ENCODE measurements at regions not wholly inside any gene's neighbourhood (a gene's known extent, or its start where the extent isn't known, plus 50 kb on each side); places are given as distances from the start of the nearest gene placed in this dataset.

GRCh38 chr1:177627148-177627910 lies 342.5 kb downstream of the SEC16B start:
- ATAC-seq (ENCODE audit: low read depth in 2 of 2), result no peak
- Mint-ChIP-seq H3K4me1 (no peaks in the 10 kb centered on the region), H3K4me3 (no peak overlapping the region), H3K36me3 (no peaks in the 10 kb centered on the region), H3K27me3 (no peaks in the 10 kb centered on the region), H3K9me3 (peaks cover 0 to 18% (median 4%) of the 10 kb centered on the region in 7 donors), H3K27ac (no peak overlapping the region)
- no peaks in the 10 kb centered on the region for H3K9me3 ChIP-seq (ENCODE audit: control insufficient read depth in 2 of 2, low read length in 2 of 2)
- DNase-seq, result no peak
- no peaks in the 10 kb centered on the region for H3K36me3 ChIP-seq (ENCODE audit: control insufficient read depth, insufficient read depth, low read length)
- H3K4me3 ChIP-seq (ENCODE audit: low read depth, low read length), result no peak overlapping the region
- H3K27me3 ChIP-seq (ENCODE audit: control insufficient read depth, insufficient read depth, low read length), result no peaks in the 10 kb centered on the region
- H3K4me1 ChIP-seq (ENCODE audit: control insufficient read depth, insufficient read depth, low read length, poor library complexity, severe bottlenecking), result no peaks in the 10 kb centered on the region
- H3K27ac ChIP-seq (ENCODE audit: insufficient read depth, low read length, poor library complexity, severe bottlenecking), result no peak overlapping the region

GRCh38 chr1:177620636-177621190 lies 349.1 kb downstream of the SEC16B start:
- DNase-seq, result no peak
- Histone ChIP-seq H3K9me3 (ENCODE audit: control insufficient read depth in 2 of 2, low read length in 2 of 2) (no peaks in the 10 kb centered on the region), H3K36me3 (ENCODE audit: control insufficient read depth, insufficient read depth, low read length) (no peaks in the 10 kb centered on the region), H3K27ac (ENCODE audit: insufficient read depth, low read length, poor library complexity, severe bottlenecking) (no peak overlapping the region), H3K4me3 (ENCODE audit: low read depth, low read length) (no peak overlapping the region), H3K27me3 (ENCODE audit: control insufficient read depth, insufficient read depth, low read length) (no peaks in the 10 kb centered on the region), H3K4me1 (ENCODE audit: control insufficient read depth, insufficient read depth, low read length, poor library complexity, severe bottlenecking) (no peaks in the 10 kb centered on the region)
- peaks cover 0 to 18% (median 2%) of the 10 kb centered on the region in 7 donors for H3K9me3 Mint-ChIP-seq
- H3K27ac Mint-ChIP-seq, result no peak overlapping the region
- H3K4me1 Mint-ChIP-seq, result no peaks in the 10 kb centered on the region
- H3K4me3 Mint-ChIP-seq, result no peak overlapping the region
- ATAC-seq (ENCODE audit: low read depth in 2 of 2), result no peak
- no peaks in the 10 kb centered on the region for H3K27me3 Mint-ChIP-seq
- H3K36me3 Mint-ChIP-seq, result no peaks in the 10 kb centered on the region

GRCh38 chr1:177615251-177615650 lies 354.6 kb downstream of the SEC16B start:
- no peaks in the 10 kb centered on the region for H3K4me1 Mint-ChIP-seq
- DNase-seq (no peak), ATAC-seq (ENCODE audit: low read depth in 2 of 2) (no peak)
- H3K27me3 Mint-ChIP-seq, result no peaks in the 10 kb centered on the region
- H3K9me3 Mint-ChIP-seq, result peaks cover 0 to 11% (median 3%) of the 10 kb centered on the region in 7 donors
- Histone ChIP-seq H3K36me3 (ENCODE audit: control insufficient read depth, insufficient read depth, low read length) (no peaks in the 10 kb centered on the region), H3K27me3 (ENCODE audit: control insufficient read depth, insufficient read depth, low read length) (no peaks in the 10 kb centered on the region), H3K4me3 (ENCODE audit: low read depth, low read length) (no peak overlapping the region), H3K27ac (ENCODE audit: insufficient read depth, low read length, poor library complexity, severe bottlenecking) (no peak overlapping the region), H3K9me3 (ENCODE audit: control insufficient read depth in 2 of 2, low read length in 2 of 2) (no peaks in the 10 kb centered on the region), H3K4me1 (ENCODE audit: control insufficient read depth, insufficient read depth, low read length, poor library complexity, severe bottlenecking) (no peaks in the 10 kb centered on the region)
- H3K36me3 Mint-ChIP-seq, result no peaks in the 10 kb centered on the region
- no peak overlapping the region for H3K27ac Mint-ChIP-seq
- no peak overlapping the region for H3K4me3 Mint-ChIP-seq

GRCh38 chr1:177611402-177611801 lies 358.5 kb downstream of the SEC16B start:
- Mint-ChIP-seq H3K27me3 (no peaks in the 10 kb centered on the region), H3K9me3 (peaks cover 0 to 9% (median 3%) of the 10 kb centered on the region in 7 donors), H3K36me3 (no peaks in the 10 kb centered on the region), H3K4me3 (no peak overlapping the region), H3K27ac (no peak overlapping the region), H3K4me1 (no peaks in the 10 kb centered on the region)
- DNase-seq, result no peak
- Histone ChIP-seq H3K4me3 (ENCODE audit: low read depth, low read length) (no peak overlapping the region), H3K36me3 (ENCODE audit: control insufficient read depth, insufficient read depth, low read length) (no peaks in the 10 kb centered on the region), H3K27ac (ENCODE audit: insufficient read depth, low read length, poor library complexity, severe bottlenecking) (no peak overlapping the region), H3K4me1 (ENCODE audit: control insufficient read depth, insufficient read depth, low read length, poor library complexity, severe bottlenecking) (no peaks in the 10 kb centered on the region), H3K27me3 (ENCODE audit: control insufficient read depth, insufficient read depth, low read length) (no peaks in the 10 kb centered on the region), H3K9me3 (ENCODE audit: control insufficient read depth in 2 of 2, low read length in 2 of 2) (no peaks in the 10 kb centered on the region)
- ATAC-seq (ENCODE audit: low read depth in 2 of 2), result no peak

- Mint-ChIP-seq H3K36me3 (no peaks in the 10 kb centered on the region), H3K27ac (no peak overlapping the region), H3K27me3 (no peaks in the 10 kb centered on the region), H3K4me1 (no peaks in the 10 kb centered on the region), H3K9me3 (peaks cover 0 to 7% (median 2%) of the 10 kb centered on the region in 7 donors), H3K4me3 (no peak overlapping the region)
- Histone ChIP-seq H3K27me3 (ENCODE audit: control insufficient read depth, insufficient read depth, low read length) (no peaks in the 10 kb centered on the region), H3K36me3 (ENCODE audit: control insufficient read depth, insufficient read depth, low read length) (no peaks in the 10 kb centered on the region), H3K9me3 (ENCODE audit: control insufficient read depth in 2 of 2, low read length in 2 of 2) (no peaks in the 10 kb centered on the region), H3K27ac (ENCODE audit: insufficient read depth, low read length, poor library complexity, severe bottlenecking) (no peak overlapping the region), H3K4me3 (ENCODE audit: low read depth, low read length) (no peak overlapping the region), H3K4me1 (ENCODE audit: control insufficient read depth, insufficient read depth, low read length, poor library complexity, severe bottlenecking) (no peaks in the 10 kb centered on the region)
- DNase-seq, result no peak
- ATAC-seq (ENCODE audit: low read depth in 2 of 2), result no peak
Measured at GRCh38 chr1:177609953-177610352, 359.9 kb downstream of the SEC16B start.

- H3K9me3 Mint-ChIP-seq, result peaks cover 0 to 19% (median 5%) of the 10 kb centered on the region in 7 donors
- H3K4me1 ChIP-seq (ENCODE audit: control insufficient read depth, insufficient read depth, low read length, poor library complexity, severe bottlenecking), result no peaks in the 10 kb centered on the region
- H3K27me3 Mint-ChIP-seq, result no peaks in the 10 kb centered on the region
- no peaks in the 10 kb centered on the region for H3K4me1 Mint-ChIP-seq
- no peaks in the 10 kb centered on the region for H3K9me3 ChIP-seq (ENCODE audit: control insufficient read depth in 2 of 2, low read length in 2 of 2)
- no peak overlapping the region for H3K27ac ChIP-seq (ENCODE audit: insufficient read depth, low read length, poor library complexity, severe bottlenecking)
- H3K36me3 Mint-ChIP-seq, result no peaks in the 10 kb centered on the region
- H3K36me3 ChIP-seq (ENCODE audit: control insufficient read depth, insufficient read depth, low read length), result no peaks in the 10 kb centered on the region
- H3K27ac Mint-ChIP-seq, result no peak overlapping the region
- ATAC-seq (ENCODE audit: low read depth in 2 of 2) (no peak), DNase-seq (no peak)
- no peak overlapping the region for H3K4me3 Mint-ChIP-seq
- H3K4me3 ChIP-seq (ENCODE audit: low read depth, low read length), result no peak overlapping the region
- no peaks in the 10 kb centered on the region for H3K27me3 ChIP-seq (ENCODE audit: control insufficient read depth, insufficient read depth, low read length)
Measured at GRCh38 chr1:177600936-177601335, 368.9 kb downstream of the SEC16B start.

GRCh38 chr1:177600321-177600720 lies 369.5 kb downstream of the SEC16B start:
- Mint-ChIP-seq H3K9me3 (peaks cover 0 to 19% (median 5%) of the 10 kb centered on the region in 7 donors), H3K4me3 (no peak overlapping the region), H3K36me3 (no peaks in the 10 kb centered on the region), H3K27me3 (no peaks in the 10 kb centered on the region), H3K4me1 (no peaks in the 10 kb centered on the region), H3K27ac (no peak overlapping the region)
- Histone ChIP-seq H3K4me3 (ENCODE audit: low read depth, low read length) (no peak overlapping the region), H3K27me3 (ENCODE audit: control insufficient read depth, insufficient read depth, low read length) (no peaks in the 10 kb centered on the region), H3K9me3 (ENCODE audit: control insufficient read depth in 2 of 2, low read length in 2 of 2) (no peaks in the 10 kb centered on the region), H3K27ac (ENCODE audit: insufficient read depth, low read length, poor library complexity, severe bottlenecking) (no peak overlapping the region), H3K4me1 (ENCODE audit: control insufficient read depth, insufficient read depth, low read length, poor library complexity, severe bottlenecking) (no peaks in the 10 kb centered on the region), H3K36me3 (ENCODE audit: control insufficient read depth, insufficient read depth, low read length) (no peaks in the 10 kb centered on the region)
- ATAC-seq (ENCODE audit: low read depth in 2 of 2) (no peak), DNase-seq (no peak)

- Histone ChIP-seq H3K9me3 (ENCODE audit: control insufficient read depth in 2 of 2, low read length in 2 of 2) (no peaks in the 10 kb centered on the region), H3K36me3 (ENCODE audit: control insufficient read depth, insufficient read depth, low read length) (no peaks in the 10 kb centered on the region), H3K27me3 (ENCODE audit: control insufficient read depth, insufficient read depth, low read length) (no peaks in the 10 kb centered on the region), H3K4me1 (ENCODE audit: control insufficient read depth, insufficient read depth, low read length, poor library complexity, severe bottlenecking) (no peaks in the 10 kb centered on the region), H3K27ac (ENCODE audit: insufficient read depth, low read length, poor library complexity, severe bottlenecking) (no peak overlapping the region), H3K4me3 (ENCODE audit: low read depth, low read length) (no peak overlapping the region)
- DNase-seq, result no peak
- no peaks in the 10 kb centered on the region for H3K27me3 Mint-ChIP-seq
- no peaks in the 10 kb centered on the region for H3K4me1 Mint-ChIP-seq
- no peaks in the 10 kb centered on the region for H3K36me3 Mint-ChIP-seq
- H3K9me3 Mint-ChIP-seq, result peaks cover 0 to 6% (median 3%) of the 10 kb centered on the region in 7 donors
- H3K4me3 Mint-ChIP-seq, result no peak overlapping the region
- ATAC-seq (ENCODE audit: low read depth in 2 of 2), result no peak
- H3K27ac Mint-ChIP-seq, result no peak overlapping the region
Measured at GRCh38 chr1:177597393-177597792, 372.5 kb downstream of the SEC16B start.
